IMR-90 (cell line): ENCODE measurements at regions not wholly inside any gene's neighbourhood (a gene's known extent, or its start where the extent isn't known, plus 50 kb on each side); places are given as distances from the start of the nearest gene placed in this dataset.

Experiments used
- ATAC-seq: fragments of 200-7000 bp; cut with Tn5 transposase; 2 replicates; pipeline ENCODE4 v1.9.1; 2020; ENCODE audit warnings: low read depth, mild to moderate bottlenecking, moderate library complexity
- BruUV-seq: library from RNA; stranded (reverse); fragments of 400-500 nt; replicated peaks from 2 replicates; lab custom pipeline; 2021; lab: Mats Ljungman, UMichigan
- CTCF ChIA-PET: fragments of 300-600 bp; formaldehyde crosslinking; extraction: SDS; loops from one replicate; lab custom pipeline; 2021; ENCODE audit warnings: antibody characterized with exemption; lab: Yijun Ruan, JAX
- POLR2A ChIA-PET: fragments of 300-600 bp; sonication (Branson Sonifier 250); formaldehyde crosslinking; loops from one replicate; lab custom pipeline; 2022; ENCODE audit warnings: antibody characterized with exemption; ENCODE audit not compliant: unreplicated experiment; lab: Charles Lee
- DNase-seq: peaks from one replicate; pipeline ENCODE4 v3.0.0; 2013
- H2AFZ ChIP-seq: replicated peaks from 2 replicates; pipeline ENCODE3; 2013; ENCODE audit warnings: low read length, mild to moderate bottlenecking; ENCODE audit not compliant: poor library complexity
- H2AK5ac ChIP-seq: 2 replicates; pipeline ENCODE4 v1.6.1; 2013; ENCODE audit warnings: low read depth, low read length, inconsistent platforms
- H2AK9ac ChIP-seq: replicated peaks from 2 replicates; pipeline ENCODE3; 2013; ENCODE audit warnings: mild to moderate bottlenecking, low read depth, low read length, moderate library complexity; ENCODE audit not compliant: poor library complexity
- H2BK120ac ChIP-seq: 2 replicates; pipeline ENCODE4 v1.6.1; 2013; ENCODE audit warnings: low read depth, low read length, inconsistent platforms
- H2BK15ac ChIP-seq: 3 replicates; pipeline ENCODE4 v1.6.1; 2013; ENCODE audit warnings: low read depth, low read length, inconsistent platforms
- H2BK20ac ChIP-seq: 2 replicates; pipeline ENCODE4 v1.6.1; 2013; ENCODE audit warnings: low read depth, mild to moderate bottlenecking, inconsistent platforms, low read length, moderate library complexity
- H2BK5ac ChIP-seq: 2 replicates; pipeline ENCODE4 v1.6.1; 2013; ENCODE audit warnings: mild to moderate bottlenecking, low read depth, low read length, inconsistent platforms; ENCODE audit not compliant: poor library complexity, severe bottlenecking
- H3K14ac ChIP-seq: replicated peaks from 2 replicates; pipeline ENCODE4 v1.6.1; 2013; ENCODE audit warnings: low read depth, low read length, inconsistent platforms
- H3K18ac ChIP-seq: 2 replicates; pipeline ENCODE4 v1.6.1; 2013; ENCODE audit warnings: low read depth, low read length, control low read depth
- H3K23ac ChIP-seq: 2 replicates; pipeline ENCODE4 v1.6.1; 2013; ENCODE audit warnings: low read depth, low read length, inconsistent platforms
- H3K27ac ChIP-seq: 2 replicates; pipeline ENCODE4 v1.5.1; 2013; ENCODE audit warnings: mild to moderate bottlenecking, control low read depth, low read length; ENCODE audit not compliant: insufficient read depth
- H3K27me3 ChIP-seq: 2 replicates; pipeline ENCODE4 v1.6.1; 2013; ENCODE audit warnings: low read length; ENCODE audit not compliant: control insufficient read depth, insufficient read depth
- H3K36me3 ChIP-seq: 2 replicates; pipeline ENCODE4 v1.6.1; 2013; ENCODE audit warnings: low read length, mixed read lengths; ENCODE audit not compliant: control insufficient read depth, insufficient read depth
- H3K4ac ChIP-seq: 2 replicates; pipeline ENCODE4 v1.6.1; 2013; ENCODE audit warnings: low read depth, low read length, inconsistent platforms
- H3K4me1 ChIP-seq: 2 replicates; pipeline ENCODE4 v1.6.1; 2013; ENCODE audit warnings: low read length, mixed read lengths; ENCODE audit not compliant: control insufficient read depth, insufficient read depth
- H3K4me2 ChIP-seq: 2 replicates; pipeline ENCODE4 v1.6.1; 2013; ENCODE audit warnings: low read depth, mild to moderate bottlenecking, control low read depth, low read length, moderate library complexity
- H3K4me3 ChIP-seq: 2 replicates; pipeline ENCODE4 v1.5.1; 2013; ENCODE audit warnings: low read depth, mild to moderate bottlenecking, control low read depth, low read length, moderate library complexity; ENCODE audit not compliant: insufficient read depth
- H3K56ac ChIP-seq: 2 replicates; pipeline ENCODE4 v1.6.1; 2013; ENCODE audit warnings: low read length, inconsistent platforms; ENCODE audit not compliant: insufficient read depth; ENCODE audit errors: extremely low read depth
- H3K79me1 ChIP-seq, 2 experiments: 2 replicates each; pipeline ENCODE4 v1.6.1; 2013; ENCODE audit warnings: low read length in 2 of 2, inconsistent platforms in 1 of 2, low read depth in 1 of 2
- H3K9ac ChIP-seq: 2 replicates; pipeline ENCODE4 v1.6.1; 2013; ENCODE audit warnings: low read depth, low read length, control low read depth
- H3K9me1 ChIP-seq: 2 replicates; pipeline ENCODE4 v1.6.1; 2013; ENCODE audit warnings: low read length, inconsistent platforms; ENCODE audit not compliant: insufficient read depth
- H3K9me3 ChIP-seq: 2 replicates; pipeline ENCODE4 v1.6.1; 2013; ENCODE audit warnings: low read length; ENCODE audit not compliant: control insufficient read depth, insufficient read depth
- H4K20me1 ChIP-seq: 2 replicates; pipeline ENCODE4 v1.6.1; 2013; ENCODE audit warnings: low read length, inconsistent platforms; ENCODE audit not compliant: insufficient read depth
- H4K5ac ChIP-seq: 2 replicates; pipeline ENCODE4 v1.6.1; 2013; ENCODE audit warnings: mild to moderate bottlenecking, low read depth, low read length, control low read depth
- H4K8ac ChIP-seq, 2 experiments: 2 replicates each; pipeline ENCODE4 v1.6.1; 2013; ENCODE audit warnings: low read depth in 2 of 2, low read length in 2 of 2, control low read depth in 1 of 2, inconsistent platforms in 1 of 2
- H4K91ac ChIP-seq: 2 replicates; pipeline ENCODE4 v1.6.1; 2013; ENCODE audit warnings: low read depth, low read length, inconsistent platforms; ENCODE audit not compliant: insufficient read depth
- CHD1 ChIP-seq: IDR thresholded peaks from 2 replicates; pipeline ENCODE4 v1.6.1; 2012; ENCODE audit warnings: low read depth, low read length, improper control_type of control experiment
- NFE2L2 ChIP-seq: fragments of 150-350 bp; IDR thresholded peaks from 2 replicates; pipeline ENCODE4 v1.6.1; 2016; ENCODE audit warnings: low read depth, mild to moderate bottlenecking, low read length
- RAD21 ChIP-seq: IDR thresholded peaks from 2 replicates; pipeline ENCODE4 v1.6.1; 2012; ENCODE audit warnings: low read length, improper control_type of control experiment
- dilution Hi-C: fragments of 300-500 bp; cut with HindIII; formaldehyde crosslinking; loops from one replicate; pipeline ENCODE4 v1.14.3; 2018; ENCODE audit warnings: low sequenced_read_pairs; ENCODE audit not compliant: unreplicated experiment
- in situ Hi-C: fragments of 300-500 bp; cut with MboI; formaldehyde crosslinking; loops from 3 replicates; pipeline ENCODE4 v1.14.3; 2019; ENCODE audit warnings: low sequenced_read_pairs, inconsistent platforms, mixed read lengths
- intact Hi-C: fragments of 100-400 bp; cut with micrococcal nuclease; formaldehyde crosslinking; loops from 2 replicates; pipeline ENCODE4 v1.10.0; 2022

DNA sequence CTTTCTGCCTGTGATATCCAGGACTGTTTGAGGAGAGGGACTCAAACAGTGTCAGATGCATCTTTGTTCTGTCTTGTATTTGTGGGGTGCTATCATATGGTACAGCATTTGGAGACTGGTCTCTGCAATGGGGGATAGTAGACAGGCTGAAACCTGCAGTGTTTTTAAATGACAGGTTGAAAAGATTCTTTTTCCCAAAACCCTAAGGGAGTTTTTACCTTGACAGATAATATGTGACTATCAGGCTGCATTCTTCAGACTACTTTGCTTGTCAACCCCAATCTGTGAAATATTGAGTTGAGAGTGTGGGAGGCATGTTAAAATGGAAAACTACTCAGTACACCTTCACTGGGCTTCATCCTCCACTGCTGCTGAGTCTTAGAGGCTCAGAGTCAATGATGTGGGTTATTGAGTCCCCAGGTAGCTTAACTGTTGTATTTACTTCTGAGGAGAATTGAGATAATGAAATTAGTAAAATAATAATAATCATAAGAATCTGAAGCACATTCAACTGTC is 274.9 kb downstream of the GASK1B start:
- CTCF ChIA-PET = no interaction called here
- Histone ChIP-seq H3K18ac (no peak overlapping the region), H3K23ac (no peak overlapping the region), H4K8ac (no peak overlapping the region), H3K79me1 (no peaks in the 10 kb centered on the region), H3K9me3 (no peaks in the 10 kb centered on the region), H4K20me1 (no peaks in the 10 kb centered on the region), H2BK120ac (no peak overlapping the region), H4K5ac (no peak overlapping the region), H2BK20ac (no peak overlapping the region), H3K27ac (no peak overlapping the region), H3K4me2 (no peak overlapping the region), H2AK5ac (no peak overlapping the region), H3K56ac (no peak overlapping the region), H2BK15ac (no peak overlapping the region), H3K9ac (no peak overlapping the region), H3K4me1 (no peaks in the 10 kb centered on the region), H4K91ac (no peak overlapping the region), H3K4ac (no peak overlapping the region), H2AK9ac (no peak overlapping the region), H3K27me3 (no peaks in the 10 kb centered on the region), H3K36me3 (no peaks in the 10 kb centered on the region), H3K4me3 (no peak overlapping the region), H3K14ac (no peak overlapping the region), H2BK5ac (no peak overlapping the region), H2AFZ (no peak overlapping the region), H3K9me1 (no peaks in the 10 kb centered on the region)
- TF ChIP-seq CHD1 (no peak), NFE2L2 (no peak), RAD21 (no peak)
- DNase-seq = no peak
- no peak for ATAC-seq
- intact Hi-C loops = no loop called here
- POLR2A ChIA-PET = no interaction called here
- in situ Hi-C loops = no loop called here
- dilution Hi-C loops = no loop called here
- no TSS peak for BruUV-seq
